Right cardiac atrium (tissue), 5 donors: ENCODE measurements at regions not wholly inside any gene's neighbourhood (a gene's known extent, or its start where the extent isn't known, plus 50 kb on each side); places are given as distances from the start of the nearest gene placed in this dataset.

Source experiments
- ATAC-seq, 2 donors: fragments of 200-7000 bp; cut with Tn5 transposase; one replicate each; pipeline versions ENCODE4 v1.8.0 to v1.9.1; 2020; ENCODE audit warnings: moderate library complexity in 2 of 2, mild to moderate bottlenecking in 1 of 2
- DNase-seq, 3 donors: peaks; one replicate each; pipeline ENCODE4 v3.0.0-alpha.2; 2020
- H3K27ac ChIP-seq: one replicate; pipeline ENCODE4 v1.5.1; 2013; ENCODE audit warnings: mild to moderate bottlenecking, low read length, control low read depth, moderate library complexity
- H3K27me3 ChIP-seq: one replicate; pipeline ENCODE4 v1.6.1; 2013; ENCODE audit not compliant: control insufficient read depth, insufficient read depth
- H3K4me1 ChIP-seq: one replicate; pipeline ENCODE4 v1.6.1; 2013; ENCODE audit warnings: low read length; ENCODE audit not compliant: control insufficient read depth, insufficient read depth
- H3K4me3 ChIP-seq: one replicate; pipeline ENCODE4 v1.5.1; 2013; ENCODE audit warnings: low read length, control low read depth
- H3K9me3 ChIP-seq: one replicate; pipeline ENCODE4 v1.6.1; 2013; ENCODE audit warnings: low read length; ENCODE audit not compliant: control insufficient read depth
- WGBS: extraction: QIAGEN DNeasy Blood & Tissue Kit; methylation state at CpG from one replicate; pipeline ENCODE4 v1.1.7; 2013; 5-methylcytosine and 5-hydroxymethylcytosine counted together
- intact Hi-C, 4 donors: fragments of 100-400 bp; cut with DNase I; formaldehyde crosslinking; loops; one replicate each; pipeline versions ENCODE4 v1.11.0 to v1.14.0; 2022 to 2023
- donor health status: healthy with polysubstance abuse.
- donor health status: DM: no; HTN: yes; CAD: no.
- donor health status: DM: no; HTN: no; CAD: no.
- donor health status: DM: no; HTN: yes; CAD: no; lungs with severe emphysema.
- donor health status: DM: yes; HTN: yes; CAD: no.

GRCh38 chr5:8081179-8081578 lies 212.2 kb downstream of the MTRR start:
- Histone ChIP-seq H3K4me3 (no peak overlapping the region), H3K27ac (no peak overlapping the region), H3K4me1 (no peaks in the 10 kb centered on the region), H3K27me3 (no peaks in the 10 kb centered on the region), H3K9me3 (peaks cover 2% of the 10 kb centered on the region)
- DNase-seq (no peak), ATAC-seq (no peak)
- WGBS: 65% methylated on average over 5 of the region's 5 CpGs
- intact Hi-C loops: no loop called here

GRCh38 chr5:8093669-8094068 lies 224.7 kb downstream of the MTRR start:
- no peak for DNase-seq
- 90% methylated on average over 2 of the region's 2 CpGs for WGBS
- H3K4me1 ChIP-seq: no peaks in the 10 kb centered on the region
- H3K27ac ChIP-seq: no peak overlapping the region
- ATAC-seq: no peak
- H3K27me3 ChIP-seq: no peaks in the 10 kb centered on the region
- peaks cover 5% of the 10 kb centered on the region for H3K9me3 ChIP-seq
- intact Hi-C loops: no loop called here
- no peak overlapping the region for H3K4me3 ChIP-seq

GRCh38 chr5:8094304-8094703 lies 225.4 kb downstream of the MTRR start:
- Histone ChIP-seq H3K4me1 (no peaks in the 10 kb centered on the region), H3K27ac (no peak overlapping the region), H3K9me3 (peaks cover 5% of the 10 kb centered on the region), H3K4me3 (no peak overlapping the region), H3K27me3 (no peaks in the 10 kb centered on the region)
- intact Hi-C loops: no loop called here
- ATAC-seq: peak; percentile 19 to 47
- DNase-seq: no peak
- WGBS: 58% methylated on average over 3 of the region's 3 CpGs

- DNase-seq: no peak
- H3K27me3 ChIP-seq: no peaks in the 10 kb centered on the region
- ATAC-seq: no peak
- H3K27ac ChIP-seq: no peak overlapping the region
- WGBS: 83% methylated on average over 3 of the region's 3 CpGs
- H3K4me3 ChIP-seq: no peak overlapping the region
- H3K4me1 ChIP-seq: no peaks in the 10 kb centered on the region
- intact Hi-C loops: no loop called here
- H3K9me3 ChIP-seq: peaks cover 3% of the 10 kb centered on the region
Observed at GRCh38 chr5:8097146-8097545, 228.2 kb downstream of the MTRR start.

GRCh38 chr5:8098081-8098480 lies 229.1 kb downstream of the MTRR start:
- no peak overlapping the region for H3K27ac ChIP-seq
- no peaks in the 10 kb centered on the region for H3K4me1 ChIP-seq
- H3K9me3 ChIP-seq: peaks cover 3% of the 10 kb centered on the region
- ATAC-seq: peak; percentile 75 to 83
- 41% methylated on average over 2 of the region's 2 CpGs for WGBS
- no peak for DNase-seq
- intact Hi-C loops: no loop called here
- H3K4me3 ChIP-seq: no peak overlapping the region
- no peaks in the 10 kb centered on the region for H3K27me3 ChIP-seq

- Histone ChIP-seq H3K9me3 (peaks cover 1% of the 10 kb centered on the region), H3K27me3 (no peaks in the 10 kb centered on the region), H3K4me1 (no peaks in the 10 kb centered on the region), H3K27ac (no peak overlapping the region), H3K4me3 (no peak overlapping the region)
- ATAC-seq (no peak), DNase-seq (no peak)
- intact Hi-C loops: no loop called here
- 70% methylated on average over 1 of the region's 1 CpG for WGBS
Observed at GRCh38 chr5:8102714-8103113, 233.8 kb downstream of the MTRR start.

- no peak for DNase-seq
- Histone ChIP-seq H3K4me3 (no peak overlapping the region), H3K4me1 (no peaks in the 10 kb centered on the region), H3K27ac (no peak overlapping the region), H3K9me3 (no peaks in the 10 kb centered on the region), H3K27me3 (no peaks in the 10 kb centered on the region)
- no peak for ATAC-seq
- intact Hi-C loops: no loop called here
- 86% methylated on average over 3 of the region's 3 CpGs for WGBS
Observed at GRCh38 chr5:8114597-8115266, 245.8 kb downstream of the MTRR start.

GRCh38 chr5:8123559-8123958 lies 254.6 kb downstream of the MTRR start:
- intact Hi-C loops: no loop called here
- no peaks in the 10 kb centered on the region for H3K27me3 ChIP-seq
- DNase-seq (no peak), ATAC-seq (no peak)
- H3K4me1 ChIP-seq: no peaks in the 10 kb centered on the region
- H3K27ac ChIP-seq: no peak overlapping the region
- H3K4me3 ChIP-seq: no peak overlapping the region
- H3K9me3 ChIP-seq: no peaks in the 10 kb centered on the region
- 56% methylated on average over 3 of the region's 3 CpGs for WGBS

GRCh38 chr5:8134609-8135008 lies 265.7 kb downstream of the MTRR start:
- intact Hi-C loops: no loop called here
- Histone ChIP-seq H3K27me3 (no peaks in the 10 kb centered on the region), H3K4me1 (no peaks in the 10 kb centered on the region), H3K9me3 (no peaks in the 10 kb centered on the region), H3K27ac (no peak overlapping the region), H3K4me3 (no peak overlapping the region)
- DNase-seq (peak in 1 of 3 donors; percentile 31), ATAC-seq (no peak)
- WGBS: 84% methylated on average over 5 of the region's 5 CpGs

GRCh38 chr5:8135742-8136141 lies 266.8 kb downstream of the MTRR start:
- intact Hi-C loops: no loop called here
- DNase-seq (no peak), ATAC-seq (peak in 1 of 2 donors; percentile 36)
- no peak overlapping the region for H3K4me3 ChIP-seq
- 44% methylated on average over 4 of the region's 4 CpGs for WGBS
- no peak overlapping the region for H3K27ac ChIP-seq
- no peaks in the 10 kb centered on the region for H3K4me1 ChIP-seq
- no peaks in the 10 kb centered on the region for H3K9me3 ChIP-seq
- H3K27me3 ChIP-seq: no peaks in the 10 kb centered on the region

GRCh38 chr5:8136271-8136670 lies 267.3 kb downstream of the MTRR start:
- H3K4me1 ChIP-seq: no peaks in the 10 kb centered on the region
- H3K27me3 ChIP-seq: no peaks in the 10 kb centered on the region
- H3K27ac ChIP-seq: no peak overlapping the region
- 77% methylated on average over 3 of the region's 3 CpGs for WGBS
- ATAC-seq (no peak), DNase-seq (no peak)
- intact Hi-C loops: no loop called here
- no peaks in the 10 kb centered on the region for H3K9me3 ChIP-seq
- no peak overlapping the region for H3K4me3 ChIP-seq
